ENCODE measurements at regions not wholly inside any gene's neighbourhood (a gene's known extent, or its start where the extent isn't known, plus 50 kb on each side); places are given as distances from the start of the nearest gene placed in this dataset.

GRCh38 chr1:232726048-232726779 lies 79.0 kb upstream of the MAP10 start:
- TF ChIP-seq, protein P1, sequence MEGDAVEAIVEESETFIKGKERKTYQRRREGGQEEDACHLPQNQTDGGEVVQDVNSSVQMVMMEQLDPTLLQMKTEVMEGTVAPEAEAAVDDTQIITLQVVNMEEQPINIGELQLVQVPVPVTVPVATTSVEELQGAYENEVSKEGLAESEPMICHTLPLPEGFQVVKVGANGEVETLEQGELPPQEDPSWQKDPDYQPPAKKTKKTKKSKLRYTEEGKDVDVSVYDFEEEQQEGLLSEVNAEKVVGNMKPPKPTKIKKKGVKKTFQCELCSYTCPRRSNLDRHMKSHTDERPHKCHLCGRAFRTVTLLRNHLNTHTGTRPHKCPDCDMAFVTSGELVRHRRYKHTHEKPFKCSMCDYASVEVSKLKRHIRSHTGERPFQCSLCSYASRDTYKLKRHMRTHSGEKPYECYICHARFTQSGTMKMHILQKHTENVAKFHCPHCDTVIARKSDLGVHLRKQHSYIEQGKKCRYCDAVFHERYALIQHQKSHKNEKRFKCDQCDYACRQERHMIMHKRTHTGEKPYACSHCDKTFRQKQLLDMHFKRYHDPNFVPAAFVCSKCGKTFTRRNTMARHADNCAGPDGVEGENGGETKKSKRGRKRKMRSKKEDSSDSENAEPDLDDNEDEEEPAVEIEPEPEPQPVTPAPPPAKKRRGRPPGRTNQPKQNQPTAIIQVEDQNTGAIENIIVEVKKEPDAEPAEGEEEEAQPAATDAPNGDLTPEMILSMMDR (conservative IDR thresholded peaks at IDR 0.05) = no peak
- TF ChIP-seq EZH2 (IDR thresholded peaks at IDR 0.05; ENCODE audit: low read depth) = no peak
